ENCODE measurements at regions not wholly inside any gene's neighbourhood (a gene's known extent, or its start where the extent isn't known, plus 50 kb on each side); places are given as distances from the start of the nearest gene placed in this dataset.

GRCh38 chr3:28173836-28174235 lies 67.6 kb upstream of the CMC1 start:
- POLR2A ChIA-PET: no interaction called here

GRCh38 chr3:28186748-28187147 lies 54.7 kb upstream of the CMC1 start:
- DNase-seq (no peak), ATAC-seq (no peak)
- POLR2A ChIA-PET: interaction anchor here (0.7 kb wide), 1 partner anchor 150 kb away, joined by 4 read pairs; no protein-coding TSS in a partner anchor
- Mint-ChIP-seq H3K27ac (no peak overlapping the region), H3K4me1 (ENCODE audit: low read depth) (no peaks in the 10 kb centered on the region), H3K36me3 (ENCODE audit: low read depth) (no peaks in the 10 kb centered on the region), H3K9me3 (no peaks in the 10 kb centered on the region), H3K27me3 (no peaks in the 10 kb centered on the region), H3K4me3 (no peak overlapping the region)
- CTCF ChIA-PET: interaction anchor here (1.1 kb wide), 1 partner anchor 14 kb away, joined by 3 read pairs; no protein-coding TSS in a partner anchor
- TF ChIP-seq CTCF (IDR thresholded peaks at IDR 0.05): no peak
- intact Hi-C loops (cut with micrococcal nuclease): no loop called here

More at GRCh38 chr3:28173836-28174235, 67.6 kb upstream of the CMC1 start:
- no peak for ATAC-seq
- no peak for DNase-seq
- CTCF ChIA-PET: interaction anchor here (0.9 to 1.4 kb wide), 2 partner anchors 53 to 452 kb away, joined by 3 read pairs; partner anchors contain the start of gene EOMES
- H3K4me1 Mint-ChIP-seq (ENCODE audit: low read depth): peaks cover 13% of the 10 kb centered on the region
- no peak overlapping the region for H3K4me3 Mint-ChIP-seq
- H3K27ac Mint-ChIP-seq: no peak overlapping the region
- intact Hi-C loops (cut with micrococcal nuclease): no loop called here
- H3K27me3 Mint-ChIP-seq: no peaks in the 10 kb centered on the region
- TF ChIP-seq CTCF (IDR thresholded peaks at IDR 0.05): no peak
- peaks cover 6% of the 10 kb centered on the region for H3K9me3 Mint-ChIP-seq
- peaks cover 7% of the 10 kb centered on the region for H3K36me3 Mint-ChIP-seq (ENCODE audit: low read depth)

- no peaks in the 10 kb centered on the region for H3K9me3 Mint-ChIP-seq
- CTCF ChIA-PET: no interaction called here
- H3K4me1 Mint-ChIP-seq (ENCODE audit: low read depth): no peaks in the 10 kb centered on the region
- POLR2A ChIA-PET: no interaction called here
- intact Hi-C loops (cut with micrococcal nuclease): no loop called here
- TF ChIP-seq CTCF (IDR thresholded peaks at IDR 0.05): no peak
- no peak overlapping the region for H3K4me3 Mint-ChIP-seq
- no peak for ATAC-seq
- no peak for DNase-seq
- H3K36me3 Mint-ChIP-seq (ENCODE audit: low read depth): no peaks in the 10 kb centered on the region
- H3K27ac Mint-ChIP-seq: no peak overlapping the region
- H3K27me3 Mint-ChIP-seq: no peaks in the 10 kb centered on the region
Measured at GRCh38 chr3:28188686-28189085, 52.7 kb upstream of the CMC1 start.

GRCh38 chr3:28191363-28191762 lies 50.1 kb upstream of the CMC1 start:
- POLR2A ChIA-PET: no interaction called here
- H3K36me3 Mint-ChIP-seq (ENCODE audit: low read depth): no peaks in the 10 kb centered on the region
- ATAC-seq: no peak
- no peaks in the 10 kb centered on the region for H3K27me3 Mint-ChIP-seq
- CTCF ChIA-PET: interaction anchor here (0.7 kb wide), 1 partner anchor 21 kb away, joined by 3 read pairs; no protein-coding TSS in a partner anchor
- no peak for DNase-seq
- no peaks in the 10 kb centered on the region for H3K4me1 Mint-ChIP-seq (ENCODE audit: low read depth)
- intact Hi-C loops (cut with micrococcal nuclease): no loop called here
- H3K27ac Mint-ChIP-seq: no peak overlapping the region
- H3K4me3 Mint-ChIP-seq: no peak overlapping the region
- no peak for TF ChIP-seq CTCF (IDR thresholded peaks at IDR 0.05)
- no peaks in the 10 kb centered on the region for H3K9me3 Mint-ChIP-seq
